HS-27A (cell line): ENCODE measurements at regions not wholly inside any gene's neighbourhood (a gene's known extent, or its start where the extent isn't known, plus 50 kb on each side); places are given as distances from the start of the nearest gene placed in this dataset.
"Not testable (repeated sequence)": the region's sequence is repeated elsewhere in the genome, so short reads cannot be mapped to it uniquely, and the experiment has no call there.

ENCODE experiments used
- DNase-seq: peaks from one replicate; pipeline ENCODE4 v3.0.0-alpha.2; 2012; ENCODE audit warnings: low read depth, missing footprints

GRCh38 chr4:126526335-126526734 is 1106.4 kb upstream of the INTU start:
- no peak for DNase-seq

GRCh38 chr4:126529997-126530396 is 1102.8 kb upstream of the INTU start:
- no peak for DNase-seq

- DNase-seq = no peak
Observed at GRCh38 chr4:126530996-126531585, 1101.7 kb upstream of the INTU start.

GRCh38 chr4:126532527-126532926 is 1100.2 kb upstream of the INTU start:
- DNase-seq = no peak

GRCh38 chr4:126533146-126533805 is 1099.5 kb upstream of the INTU start:
- no peak for DNase-seq

- no peak for DNase-seq
Observed at GRCh38 chr4:126539771-126540170, 1093.0 kb upstream of the INTU start.

- no peak for DNase-seq
Observed at GRCh38 chr4:126541820-126542219, 1090.9 kb upstream of the INTU start.

- DNase-seq = no peak
Observed at GRCh38 chr4:126544276-126544675, 1088.5 kb upstream of the INTU start.

GRCh38 chr4:126546197-126546596 is 1086.6 kb upstream of the INTU start:
- DNase-seq = not testable (repeated sequence)

- DNase-seq = no peak
Observed at GRCh38 chr4:126547352-126547751, 1085.4 kb upstream of the INTU start.

- DNase-seq = no peak
Observed at GRCh38 chr4:126548890-126549289, 1083.9 kb upstream of the INTU start.

GRCh38 chr4:126552321-126552720 is 1080.4 kb upstream of the INTU start:
- no peak for DNase-seq

- DNase-seq = no peak
Observed at GRCh38 chr4:126553248-126553647, 1079.5 kb upstream of the INTU start.

GRCh38 chr4:126558596-126558995 is 1074.2 kb upstream of the INTU start:
- no peak for DNase-seq

GRCh38 chr4:126559961-126560360 is 1072.8 kb upstream of the INTU start:
- no peak for DNase-seq

GRCh38 chr4:126560794-126561193 is 1072.0 kb upstream of the INTU start:
- no peak for DNase-seq

- no peak for DNase-seq
Observed at GRCh38 chr4:126563389-126563788, 1069.4 kb upstream of the INTU start.

- no peak for DNase-seq
Observed at GRCh38 chr4:126564283-126564854, 1068.4 kb upstream of the INTU start.

GRCh38 chr4:126568652-126569570 is 1063.8 kb upstream of the INTU start:
- no peak for DNase-seq

- no peak for DNase-seq
Observed at GRCh38 chr4:126572264-126572663, 1060.5 kb upstream of the INTU start.

- no peak for DNase-seq
Observed at GRCh38 chr4:126582737-126583136, 1050.0 kb upstream of the INTU start.

- no peak for DNase-seq
Observed at GRCh38 chr4:126583509-126583908, 1049.2 kb upstream of the INTU start.

GRCh38 chr4:126591583-126591982 is 1041.2 kb upstream of the INTU start:
- no peak for DNase-seq
